Forelimb muscle (tissue), 1 donor: ENCODE measurements at regions not wholly inside any gene's neighbourhood (a gene's known extent, or its start where the extent isn't known, plus 50 kb on each side); places are given as distances from the start of the nearest gene placed in this dataset.

ENCODE experiments used
- DNase-seq: peaks from one replicate; pipeline ENCODE4 v3.0.0-alpha.2; 2013; ENCODE audit warnings: low read depth

GRCh38 chr4:56757821-56758411 lies 63.6 kb downstream of the SPINK2 start:
- no peak for DNase-seq

GRCh38 chr4:56757261-56757746 lies 64.2 kb downstream of the SPINK2 start:
- DNase-seq, result no peak

- no peak for DNase-seq
Measured at GRCh38 chr4:56755901-56756300, 65.6 kb downstream of the SPINK2 start.

GRCh38 chr4:56752985-56753384 lies 68.5 kb downstream of the SPINK2 start:
- DNase-seq, result no peak

- DNase-seq, result no peak
Measured at GRCh38 chr4:56750231-56750630, 69.1 kb upstream of the HOPX start.

GRCh38 chr4:56748271-56748670 lies 67.2 kb upstream of the HOPX start:
- no peak for DNase-seq

- DNase-seq, result no peak
Measured at GRCh38 chr4:56746639-56747038, 65.5 kb upstream of the HOPX start.

- no peak for DNase-seq
Measured at GRCh38 chr4:56745042-56745441, 63.9 kb upstream of the HOPX start.

- no peak for DNase-seq
Measured at GRCh38 chr4:56744030-56744429, 62.9 kb upstream of the HOPX start.

- no peak for DNase-seq
Measured at GRCh38 chr4:56743550-56743949, 62.5 kb upstream of the HOPX start.

- DNase-seq, result no peak
Measured at GRCh38 chr4:56742080-56742871, 61.2 kb upstream of the HOPX start.

- DNase-seq, result no peak
Measured at GRCh38 chr4:56741595-56741994, 60.5 kb upstream of the HOPX start.

GRCh38 chr4:56739066-56739777 lies 58.1 kb upstream of the HOPX start:
- DNase-seq, result peak; percentile 13

GRCh38 chr4:56737666-56738065 lies 56.6 kb upstream of the HOPX start:
- DNase-seq, result no peak

- no peak for DNase-seq
Measured at GRCh38 chr4:56733352-56733751, 52.3 kb upstream of the HOPX start.

- no peak for DNase-seq
Measured at GRCh38 chr4:56732301-56732700, 51.2 kb upstream of the HOPX start.

- DNase-seq, result no peak
Measured at GRCh38 chr4:56731857-56732256, 50.8 kb upstream of the HOPX start.
